CD8-positive, alpha-beta memory T cell (primary cell): ENCODE measurements at regions not wholly inside any gene's neighbourhood (a gene's known extent, or its start where the extent isn't known, plus 50 kb on each side); places are given as distances from the start of the nearest gene placed in this dataset.

Experiments
- CTCF ChIA-PET: fragments of 350-600 bp; sonication (Branson Sonifier 250); formaldehyde crosslinking; loops from one replicate; lab custom pipeline; 2021; ENCODE audit warnings: antibody characterized with exemption; lab: Charles Lee
- POLR2A ChIA-PET: fragments of 350-600 bp; sonication (Branson Sonifier 250); formaldehyde crosslinking; loops from one replicate; lab custom pipeline; 2021; ENCODE audit warnings: antibody characterized with exemption; lab: Charles Lee
- DNase-seq, 5 donors: peaks; one replicate each; pipeline versions ENCODE4 v3.0.0 to v3.0.0-alpha.2; 2020 to 2022; ENCODE audit warnings: mixed read lengths in 1 of 5
- H3K27ac ChIP-seq: one replicate; pipeline ENCODE4 v1.7.0; 2013; ENCODE audit warnings: low read depth, mild to moderate bottlenecking, low read length, moderate library complexity
- H3K27me3 ChIP-seq: 2 replicates; pipeline ENCODE4 v1.7.0; 2013; ENCODE audit warnings: low read length, mild to moderate bottlenecking; ENCODE audit not compliant: insufficient read depth, poor library complexity, severe bottlenecking
- H3K36me3 ChIP-seq: 2 replicates; pipeline ENCODE4 v1.7.0; 2013; ENCODE audit warnings: mild to moderate bottlenecking, low read length, moderate library complexity; ENCODE audit not compliant: insufficient read depth
- H3K4me1 ChIP-seq: 2 replicates; pipeline ENCODE4 v1.7.0; 2013; ENCODE audit warnings: mild to moderate bottlenecking, low read length, moderate library complexity; ENCODE audit not compliant: insufficient read depth
- H3K4me3 ChIP-seq: 2 replicates; pipeline ENCODE4 v1.7.0; 2013; ENCODE audit warnings: mild to moderate bottlenecking, low read length
- H3K9me3 ChIP-seq: 2 replicates; pipeline ENCODE4 v1.7.0; 2013; ENCODE audit warnings: mild to moderate bottlenecking, low read length
- H3K27ac Mint-ChIP-seq, 8 donors: one replicate each; pipeline ENCODE4 v1.8.0; 2020 to 2021; ENCODE audit warnings: mixed read lengths in 8 of 8, mild to moderate bottlenecking in 6 of 8, inconsistent platforms in 3 of 8, moderate library complexity in 3 of 8
- H3K27me3 Mint-ChIP-seq, 2 donors: one replicate each; pipeline ENCODE4 v1.8.0; 2020 to 2021; ENCODE audit warnings: mixed read lengths in 2 of 2, mild to moderate bottlenecking in 1 of 2, moderate library complexity in 1 of 2
- H3K36me3 Mint-ChIP-seq, 3 donors: one replicate each; pipeline ENCODE4 v1.8.0; 2020 to 2021; ENCODE audit warnings: mixed read lengths in 3 of 3, inconsistent platforms in 1 of 3, mild to moderate bottlenecking in 1 of 3
- H3K4me1 Mint-ChIP-seq, 3 donors: one replicate each; pipeline ENCODE4 v1.8.0; 2020 to 2021; ENCODE audit warnings: mixed read lengths in 3 of 3, inconsistent platforms in 1 of 3, mild to moderate bottlenecking in 1 of 3
- H3K4me3 Mint-ChIP-seq, 7 donors: one replicate each; pipeline ENCODE4 v1.8.0; 2020 to 2021; ENCODE audit warnings: mixed read lengths in 7 of 7, mild to moderate bottlenecking in 6 of 7, moderate library complexity in 4 of 7, inconsistent platforms in 2 of 7
- H3K9me3 Mint-ChIP-seq, 5 donors: one replicate each; pipeline ENCODE4 v1.8.0; 2020 to 2022; ENCODE audit warnings: mixed read lengths in 5 of 5, mild to moderate bottlenecking in 3 of 5, moderate library complexity in 2 of 5, inconsistent platforms in 1 of 5

- no peaks in the 10 kb centered on the region for H3K27me3 ChIP-seq
- H3K4me1 Mint-ChIP-seq: no peaks in the 10 kb centered on the region
- DNase-seq: no peak
- peaks cover 0 to 3% (median 0%) of the 10 kb centered on the region in 5 donors for H3K9me3 Mint-ChIP-seq
- H3K27ac ChIP-seq: no peak overlapping the region
- CTCF ChIA-PET: no interaction called here
- no peaks in the 10 kb centered on the region for H3K36me3 Mint-ChIP-seq
- no peaks in the 10 kb centered on the region for H3K4me1 ChIP-seq
- no peak overlapping the region for H3K27ac Mint-ChIP-seq
- POLR2A ChIA-PET: no interaction called here
- no peak overlapping the region for H3K4me3 Mint-ChIP-seq
- peaks cover 0 to 2% of the 10 kb centered on the region in 2 donors for H3K27me3 Mint-ChIP-seq
- H3K9me3 ChIP-seq: no peaks in the 10 kb centered on the region
- H3K36me3 ChIP-seq: no peaks in the 10 kb centered on the region
- H3K4me3 ChIP-seq: no peak overlapping the region
These were observed 83.9 kb upstream of the C11orf87 start for GRCh38 chr11:109338131-109338530.

GRCh38 chr11:109342261-109342660 is 79.7 kb upstream of the C11orf87 start:
- no peak overlapping the region for H3K4me3 ChIP-seq
- H3K9me3 ChIP-seq: no peaks in the 10 kb centered on the region
- H3K36me3 Mint-ChIP-seq: no peaks in the 10 kb centered on the region
- peaks cover 0 to 6% (median 0%) of the 10 kb centered on the region in 5 donors for H3K9me3 Mint-ChIP-seq
- H3K36me3 ChIP-seq: no peaks in the 10 kb centered on the region
- H3K27me3 ChIP-seq: no peaks in the 10 kb centered on the region
- POLR2A ChIA-PET: no interaction called here
- H3K4me1 ChIP-seq: no peaks in the 10 kb centered on the region
- CTCF ChIA-PET: no interaction called here
- no peak overlapping the region for H3K27ac ChIP-seq
- no peak for DNase-seq
- no peak overlapping the region for H3K27ac Mint-ChIP-seq
- no peak overlapping the region for H3K4me3 Mint-ChIP-seq
- H3K27me3 Mint-ChIP-seq: no peaks in the 10 kb centered on the region
- no peaks in the 10 kb centered on the region for H3K4me1 Mint-ChIP-seq

- H3K4me1 ChIP-seq: no peaks in the 10 kb centered on the region
- H3K27me3 ChIP-seq: no peaks in the 10 kb centered on the region
- no peak overlapping the region for H3K27ac ChIP-seq
- H3K4me3 Mint-ChIP-seq: no peak overlapping the region
- H3K36me3 ChIP-seq: no peaks in the 10 kb centered on the region
- no peak overlapping the region for H3K27ac Mint-ChIP-seq
- H3K36me3 Mint-ChIP-seq: no peaks in the 10 kb centered on the region
- H3K27me3 Mint-ChIP-seq: no peaks in the 10 kb centered on the region
- ChIA-PET POLR2A (no interaction called here), CTCF (no interaction called here)
- H3K9me3 Mint-ChIP-seq: peaks cover 0 to 10% (median 0%) of the 10 kb centered on the region in 5 donors
- H3K4me1 Mint-ChIP-seq: no peaks in the 10 kb centered on the region
- H3K4me3 ChIP-seq: no peak overlapping the region
- H3K9me3 ChIP-seq: no peaks in the 10 kb centered on the region
- no peak for DNase-seq
These were observed 78.7 kb upstream of the C11orf87 start for GRCh38 chr11:109343242-109343641.

DNA sequence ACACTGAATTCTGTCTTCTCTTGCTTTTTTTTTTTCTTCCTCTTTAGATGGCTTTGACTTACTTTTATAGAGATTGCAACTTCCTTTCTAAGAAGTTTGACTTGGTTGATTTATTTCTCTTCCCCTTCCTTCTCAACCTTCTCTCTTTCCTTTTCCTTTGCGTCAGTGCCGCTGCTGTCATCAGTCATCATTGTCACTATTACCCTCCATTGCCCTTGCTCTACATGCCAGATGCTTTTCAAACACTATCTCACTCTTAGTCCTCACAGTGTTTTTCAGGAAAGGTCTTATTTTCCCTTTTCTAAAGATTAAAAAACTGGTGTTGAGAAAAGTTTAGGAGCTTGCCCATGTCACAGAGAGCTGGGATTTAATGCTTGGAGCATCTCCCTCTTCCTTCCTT is 74.7 kb upstream of the C11orf87 start:
- H3K9me3 ChIP-seq: no peaks in the 10 kb centered on the region

DNA sequence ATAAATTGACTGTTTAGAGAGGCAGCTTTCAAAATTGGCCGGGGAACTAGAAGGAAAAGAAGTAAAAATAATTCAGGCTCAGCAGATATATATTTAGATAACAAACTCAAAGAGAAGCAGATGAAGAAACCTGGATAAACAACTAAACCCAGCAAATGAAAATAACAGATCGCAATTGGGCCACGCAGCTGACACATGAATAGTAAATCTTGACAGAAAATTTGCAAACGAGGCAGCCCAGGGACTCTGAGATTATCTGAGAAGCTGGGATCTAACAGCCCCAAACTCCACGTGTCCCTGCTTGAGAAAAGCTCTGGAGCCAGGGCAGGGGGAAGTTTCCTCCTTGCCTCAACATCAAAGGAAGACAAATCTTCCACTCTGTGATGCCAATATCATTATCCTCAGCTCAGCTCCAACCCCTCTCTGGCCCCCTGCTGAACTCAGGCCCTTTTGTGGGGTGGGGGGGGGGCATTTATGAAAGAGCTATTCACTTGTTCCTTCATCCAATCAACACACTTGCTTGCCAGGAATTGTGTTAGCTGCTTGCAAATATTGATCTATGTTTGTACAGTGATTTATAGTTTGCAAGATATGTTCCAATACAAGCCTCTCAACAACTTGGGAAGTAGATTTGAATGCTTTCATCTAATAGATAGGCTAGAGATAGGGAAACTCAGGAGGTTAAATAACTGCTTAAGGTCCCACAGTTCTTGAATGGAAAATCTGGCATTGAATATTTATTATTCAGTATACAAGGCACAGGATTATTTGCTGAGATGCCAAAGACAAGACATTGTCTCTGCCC is 72.5 kb upstream of the C11orf87 start:
- CTCF ChIA-PET: no interaction called here
- H3K36me3 Mint-ChIP-seq: no peaks in the 10 kb centered on the region
- peaks cover 0 to 9% (median 0%) of the 10 kb centered on the region in 5 donors for H3K9me3 Mint-ChIP-seq

More for the DNA sequence above, 74.7 kb upstream of the C11orf87 start:
- Histone ChIP-seq H3K27ac (no peak overlapping the region), H3K4me1 (no peaks in the 10 kb centered on the region), H3K27me3 (no peaks in the 10 kb centered on the region), H3K36me3 (no peaks in the 10 kb centered on the region), H3K4me3 (no peak overlapping the region)
- Mint-ChIP-seq H3K27me3 (no peaks in the 10 kb centered on the region), H3K4me3 (no peak overlapping the region), H3K36me3 (no peaks in the 10 kb centered on the region), H3K4me1 (no peaks in the 10 kb centered on the region), H3K27ac (no peak overlapping the region), H3K9me3 (peaks cover 0 to 10% (median 0%) of the 10 kb centered on the region in 5 donors)
- DNase-seq: no peak
- ChIA-PET CTCF (no interaction called here), POLR2A (no interaction called here)

GRCh38 chr11:109350091-109350490 is 71.9 kb upstream of the C11orf87 start:
- H3K27ac ChIP-seq: no peak overlapping the region
- no peaks in the 10 kb centered on the region for H3K36me3 Mint-ChIP-seq
- no peaks in the 10 kb centered on the region for H3K4me1 ChIP-seq
- H3K4me1 Mint-ChIP-seq: no peaks in the 10 kb centered on the region
- no peak for DNase-seq
- H3K4me3 Mint-ChIP-seq: no peak overlapping the region
- H3K9me3 ChIP-seq: no peaks in the 10 kb centered on the region
- POLR2A ChIA-PET: no interaction called here
- H3K36me3 ChIP-seq: no peaks in the 10 kb centered on the region
- H3K27me3 ChIP-seq: no peaks in the 10 kb centered on the region
- H3K27ac Mint-ChIP-seq: no peak overlapping the region
- no peak overlapping the region for H3K4me3 ChIP-seq
- peaks cover 0 to 8% (median 0%) of the 10 kb centered on the region in 5 donors for H3K9me3 Mint-ChIP-seq
- CTCF ChIA-PET: no interaction called here
- H3K27me3 Mint-ChIP-seq: no peaks in the 10 kb centered on the region

More for the DNA sequence above, 72.5 kb upstream of the C11orf87 start:
- no peak for DNase-seq
- H3K27ac Mint-ChIP-seq: no peak overlapping the region
- Histone ChIP-seq H3K4me3 (no peak overlapping the region), H3K36me3 (no peaks in the 10 kb centered on the region), H3K27me3 (no peaks in the 10 kb centered on the region), H3K9me3 (no peaks in the 10 kb centered on the region), H3K4me1 (no peaks in the 10 kb centered on the region), H3K27ac (no peak overlapping the region)
- no peaks in the 10 kb centered on the region for H3K4me1 Mint-ChIP-seq
- POLR2A ChIA-PET: no interaction called here
- no peaks in the 10 kb centered on the region for H3K27me3 Mint-ChIP-seq
- H3K4me3 Mint-ChIP-seq: no peak overlapping the region

DNA sequence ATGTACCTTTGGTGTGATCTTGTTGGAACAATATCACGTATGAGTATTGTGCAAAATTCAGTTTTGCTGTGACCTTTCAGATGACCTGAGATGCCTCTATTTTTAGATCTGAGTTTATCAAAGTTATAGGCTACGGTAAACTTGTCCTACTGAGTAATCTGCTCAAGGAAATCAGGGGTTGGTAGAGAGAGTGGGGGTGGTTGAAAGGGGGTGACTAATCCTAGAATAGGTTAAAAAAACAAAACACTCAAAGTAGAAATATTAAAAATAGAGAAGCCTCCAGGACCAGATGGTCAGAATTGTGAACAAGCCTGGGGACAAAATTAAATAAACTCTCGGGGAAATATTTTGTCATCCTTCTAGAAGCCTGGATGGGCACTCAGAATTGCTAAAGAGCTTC is 59.9 kb upstream of the C11orf87 start:
- no peaks in the 10 kb centered on the region for H3K27me3 Mint-ChIP-seq
- no peaks in the 10 kb centered on the region for H3K4me1 ChIP-seq

DNA sequence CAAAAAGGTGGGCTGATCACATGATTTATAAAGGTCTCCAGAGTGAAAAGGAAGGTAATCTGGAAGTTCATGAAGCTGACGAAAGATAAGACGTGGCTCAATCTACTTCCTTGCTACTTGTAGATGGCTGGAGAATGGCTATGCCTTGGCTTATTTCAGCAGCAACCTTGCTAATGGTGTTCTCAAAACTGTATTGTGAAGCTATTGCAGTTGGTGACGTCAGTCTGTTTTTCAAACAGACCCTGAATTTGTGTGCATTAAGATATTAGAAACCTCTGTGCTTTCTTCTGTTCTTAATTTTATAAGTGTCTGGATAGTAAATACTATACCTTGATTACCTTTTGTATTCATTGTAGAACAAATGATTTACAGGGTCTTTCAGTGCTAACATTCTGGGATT is 58.3 kb upstream of the C11orf87 start:
- CTCF ChIA-PET: no interaction called here

More for the DNA sequence above, 59.9 kb upstream of the C11orf87 start:
- Histone ChIP-seq H3K27ac (no peak overlapping the region), H3K4me3 (no peak overlapping the region), H3K27me3 (no peaks in the 10 kb centered on the region), H3K36me3 (no peaks in the 10 kb centered on the region), H3K9me3 (no peaks in the 10 kb centered on the region)
- ChIA-PET POLR2A (no interaction called here), CTCF (no interaction called here)
- Mint-ChIP-seq H3K27ac (no peak overlapping the region), H3K9me3 (peaks cover 0 to 7% (median 3%) of the 10 kb centered on the region in 5 donors), H3K36me3 (no peaks in the 10 kb centered on the region), H3K4me3 (no peak overlapping the region), H3K4me1 (no peaks in the 10 kb centered on the region)
- DNase-seq: no peak

More for the DNA sequence above, 58.3 kb upstream of the C11orf87 start:
- Mint-ChIP-seq H3K4me1 (no peaks in the 10 kb centered on the region), H3K4me3 (no peak overlapping the region), H3K36me3 (no peaks in the 10 kb centered on the region), H3K9me3 (peaks cover under 1 to 7% (median 3%) of the 10 kb centered on the region in 5 donors), H3K27ac (no peak overlapping the region), H3K27me3 (no peaks in the 10 kb centered on the region)
- H3K4me3 ChIP-seq: no peak overlapping the region
- no peaks in the 10 kb centered on the region for H3K9me3 ChIP-seq
- no peaks in the 10 kb centered on the region for H3K36me3 ChIP-seq
- POLR2A ChIA-PET: no interaction called here
- DNase-seq: no peak
- no peak overlapping the region for H3K27ac ChIP-seq
- no peaks in the 10 kb centered on the region for H3K27me3 ChIP-seq
- H3K4me1 ChIP-seq: no peaks in the 10 kb centered on the region
